ENCODE measurements at regions not wholly inside any gene's neighbourhood (a gene's known extent, or its start where the extent isn't known, plus 50 kb on each side); places are given as distances from the start of the nearest gene placed in this dataset.

- DNase-seq (ENCODE audit: low read depth): no peak
- POLR2A ChIA-PET: no interaction called here
- Histone ChIP-seq H3K4me3 (ENCODE audit: low read depth, low read length) (no peak overlapping the region), H3K27me3 (ENCODE audit: control insufficient read depth, insufficient read depth, low read length) (no peaks in the 10 kb centered on the region), H3K36me3 (ENCODE audit: control insufficient read depth, insufficient read depth, low read length) (no peaks in the 10 kb centered on the region)
- CTCF ChIA-PET: no interaction called here
- TF ChIP-seq, protein P1, sequence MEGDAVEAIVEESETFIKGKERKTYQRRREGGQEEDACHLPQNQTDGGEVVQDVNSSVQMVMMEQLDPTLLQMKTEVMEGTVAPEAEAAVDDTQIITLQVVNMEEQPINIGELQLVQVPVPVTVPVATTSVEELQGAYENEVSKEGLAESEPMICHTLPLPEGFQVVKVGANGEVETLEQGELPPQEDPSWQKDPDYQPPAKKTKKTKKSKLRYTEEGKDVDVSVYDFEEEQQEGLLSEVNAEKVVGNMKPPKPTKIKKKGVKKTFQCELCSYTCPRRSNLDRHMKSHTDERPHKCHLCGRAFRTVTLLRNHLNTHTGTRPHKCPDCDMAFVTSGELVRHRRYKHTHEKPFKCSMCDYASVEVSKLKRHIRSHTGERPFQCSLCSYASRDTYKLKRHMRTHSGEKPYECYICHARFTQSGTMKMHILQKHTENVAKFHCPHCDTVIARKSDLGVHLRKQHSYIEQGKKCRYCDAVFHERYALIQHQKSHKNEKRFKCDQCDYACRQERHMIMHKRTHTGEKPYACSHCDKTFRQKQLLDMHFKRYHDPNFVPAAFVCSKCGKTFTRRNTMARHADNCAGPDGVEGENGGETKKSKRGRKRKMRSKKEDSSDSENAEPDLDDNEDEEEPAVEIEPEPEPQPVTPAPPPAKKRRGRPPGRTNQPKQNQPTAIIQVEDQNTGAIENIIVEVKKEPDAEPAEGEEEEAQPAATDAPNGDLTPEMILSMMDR (IDR thresholded peaks at IDR 0.05; ENCODE audit: insufficient read depth, low read depth, low read length): no peak
Measured at GRCh38 chr13:107332188-107332587, 764.3 kb upstream of the ARGLU1 start.

GRCh38 chr13:107331359-107331758 lies 763.4 kb upstream of the ARGLU1 start:
- H3K36me3 ChIP-seq (ENCODE audit: control insufficient read depth, insufficient read depth, low read length): no peaks in the 10 kb centered on the region
- POLR2A ChIA-PET: no interaction called here

DNA sequence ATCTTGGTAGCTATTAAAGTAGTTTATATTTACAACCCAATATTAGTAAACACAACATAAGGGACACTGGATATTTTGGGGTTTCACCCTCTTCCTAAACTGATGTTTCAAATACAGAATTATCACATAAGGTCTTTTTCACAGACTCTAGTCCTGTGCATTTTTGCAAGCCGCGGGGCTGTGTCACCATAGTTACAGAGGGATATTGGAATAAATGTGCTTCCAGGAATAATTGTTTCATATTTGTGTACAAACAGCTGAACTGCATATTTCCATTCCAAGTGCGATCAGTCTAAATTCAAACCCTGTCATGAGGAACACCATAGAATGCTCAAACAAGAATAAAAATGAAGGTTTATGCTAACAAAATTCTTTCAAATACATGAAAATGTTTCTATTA lies 762.5 kb upstream of the ARGLU1 start:
- TF ChIP-seq, protein P1 (IDR thresholded peaks at IDR 0.05; ENCODE audit: insufficient read depth, low read depth, low read length): no peak
- CTCF ChIA-PET: no interaction called here
- Histone ChIP-seq H3K36me3 (ENCODE audit: control insufficient read depth, insufficient read depth, low read length) (no peaks in the 10 kb centered on the region), H3K4me3 (ENCODE audit: low read depth, low read length) (no peak overlapping the region), H3K27me3 (ENCODE audit: control insufficient read depth, insufficient read depth, low read length) (no peaks in the 10 kb centered on the region)
- POLR2A ChIA-PET: no interaction called here
- no peak for DNase-seq (ENCODE audit: low read depth)

More at GRCh38 chr13:107331359-107331758, 763.4 kb upstream of the ARGLU1 start:
- Histone ChIP-seq H3K4me3 (ENCODE audit: low read depth, low read length) (no peak overlapping the region), H3K27me3 (ENCODE audit: control insufficient read depth, insufficient read depth, low read length) (no peaks in the 10 kb centered on the region)
- CTCF ChIA-PET: no interaction called here
- DNase-seq (ENCODE audit: low read depth): no peak
- TF ChIP-seq, protein P1 (IDR thresholded peaks at IDR 0.05; ENCODE audit: insufficient read depth, low read depth, low read length): no peak

DNA sequence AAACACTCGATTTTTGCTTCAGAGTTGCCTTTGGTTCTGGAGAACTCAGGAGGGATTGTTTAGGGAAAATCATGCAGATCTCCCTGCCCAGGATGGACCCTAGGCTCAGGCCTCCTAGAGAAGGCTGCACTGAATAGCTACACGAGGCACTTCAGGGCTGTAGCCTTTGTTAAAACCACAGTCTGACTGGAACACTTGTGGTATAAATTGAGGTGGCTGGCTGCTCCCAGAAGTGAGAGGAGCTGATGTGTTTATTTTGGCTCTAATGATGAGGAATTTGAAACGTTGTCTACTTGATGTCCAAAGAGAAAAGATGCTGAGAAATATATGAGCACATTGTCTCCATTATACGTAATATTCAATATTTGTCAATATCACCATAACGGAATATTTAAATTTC lies 762.1 kb upstream of the ARGLU1 start:
- TF ChIP-seq, protein P1 (IDR thresholded peaks at IDR 0.05; ENCODE audit: insufficient read depth, low read depth, low read length): no peak

GRCh38 chr13:107324416-107325204 lies 756.7 kb upstream of the ARGLU1 start:
- TF ChIP-seq, protein P1 (IDR thresholded peaks at IDR 0.05; ENCODE audit: insufficient read depth, low read depth, low read length): no peak
- no peak for DNase-seq (ENCODE audit: low read depth)
- no peaks in the 10 kb centered on the region for H3K27me3 ChIP-seq (ENCODE audit: control insufficient read depth, insufficient read depth, low read length)
- POLR2A ChIA-PET: no interaction called here
- CTCF ChIA-PET: no interaction called here
- H3K36me3 ChIP-seq (ENCODE audit: control insufficient read depth, insufficient read depth, low read length): no peaks in the 10 kb centered on the region
- H3K4me3 ChIP-seq (ENCODE audit: low read depth, low read length): no peak overlapping the region

More for the DNA sequence above, 762.1 kb upstream of the ARGLU1 start:
- no peak for DNase-seq (ENCODE audit: low read depth)
- Histone ChIP-seq H3K36me3 (ENCODE audit: control insufficient read depth, insufficient read depth, low read length) (no peaks in the 10 kb centered on the region), H3K4me3 (ENCODE audit: low read depth, low read length) (no peak overlapping the region), H3K27me3 (ENCODE audit: control insufficient read depth, insufficient read depth, low read length) (no peaks in the 10 kb centered on the region)
- ChIA-PET CTCF (no interaction called here), POLR2A (no interaction called here)

Data from BJ (cell line).